LoVo (cell line): ENCODE measurements at regions not wholly inside any gene's neighbourhood (a gene's known extent, or its start where the extent isn't known, plus 50 kb on each side); places are given as distances from the start of the nearest gene placed in this dataset.

Source experiments
- DNase-seq: peaks from one replicate; pipeline ENCODE4 v3.0.0-alpha.2; 2016; ENCODE audit warnings: low spot score

GRCh38 chr2:236973343-236973980, 112.2 kb upstream of the COPS8 start:
- no peak for DNase-seq

GRCh38 chr2:236974148-236974547, 111.5 kb upstream of the COPS8 start:
- no peak for DNase-seq

- DNase-seq, result no peak
These were observed 110.9 kb upstream of the COPS8 start for GRCh38 chr2:236974752-236975151.

DNA sequence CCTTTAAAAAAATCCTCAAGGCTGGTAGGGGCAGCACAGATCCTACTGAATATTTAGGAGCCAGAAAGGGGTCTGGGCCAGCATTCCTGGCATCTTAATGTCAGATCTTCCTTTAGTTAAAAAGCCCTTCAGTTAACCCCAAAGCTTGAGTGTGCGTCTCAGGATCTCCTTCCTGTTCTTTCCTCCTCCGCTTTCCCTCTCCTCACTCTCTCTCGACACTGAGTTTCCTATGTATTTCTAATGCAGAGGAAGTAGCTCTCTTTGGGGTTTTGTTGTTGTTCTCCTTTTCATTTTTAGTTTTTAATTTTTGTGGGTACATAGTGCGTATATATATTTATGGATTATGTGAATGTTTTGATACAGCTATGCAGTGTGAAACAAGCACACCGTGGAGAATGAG, 109.9 kb upstream of the COPS8 start:
- no peak for DNase-seq

- DNase-seq, result no peak
These were observed 109.2 kb upstream of the COPS8 start for GRCh38 chr2:236976266-236977062.

DNA sequence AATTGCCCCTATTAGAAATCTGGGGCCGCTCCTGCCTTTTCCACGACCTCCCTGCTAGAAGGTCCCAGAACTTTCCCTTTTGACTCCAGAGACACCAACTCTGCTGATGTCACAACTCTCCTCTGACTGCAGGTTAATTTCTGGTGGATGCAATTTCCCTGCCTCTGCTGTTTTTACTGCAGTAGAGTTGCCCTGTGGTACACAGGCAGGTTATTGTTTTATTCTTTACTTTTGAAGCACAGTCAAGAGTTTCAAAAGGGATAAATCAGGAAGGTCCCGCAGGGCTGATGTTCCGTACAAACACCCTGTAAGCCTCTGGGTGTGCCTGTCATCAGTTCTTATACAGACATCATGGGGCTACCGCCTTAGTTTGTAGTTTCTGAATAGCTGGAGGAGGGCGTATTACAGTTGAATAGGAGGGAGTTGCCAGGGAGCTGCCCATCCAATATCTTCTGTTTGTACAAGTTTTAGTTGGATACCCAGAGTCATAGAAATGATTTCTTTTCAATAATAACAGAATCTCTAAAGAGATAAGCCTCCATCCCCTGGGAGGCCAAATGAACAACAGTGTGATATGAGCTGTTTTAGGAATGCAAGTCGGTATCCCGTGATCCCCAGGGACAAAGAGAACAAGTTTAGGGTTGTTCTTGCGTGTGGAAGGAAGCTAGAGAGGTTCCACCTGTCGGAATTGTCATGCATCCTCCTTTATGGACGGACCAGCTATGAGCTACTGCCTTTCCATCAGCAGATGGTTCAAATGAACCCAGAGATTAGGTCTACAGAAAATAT, 108.4 kb upstream of the COPS8 start:
- no peak for DNase-seq

DNA sequence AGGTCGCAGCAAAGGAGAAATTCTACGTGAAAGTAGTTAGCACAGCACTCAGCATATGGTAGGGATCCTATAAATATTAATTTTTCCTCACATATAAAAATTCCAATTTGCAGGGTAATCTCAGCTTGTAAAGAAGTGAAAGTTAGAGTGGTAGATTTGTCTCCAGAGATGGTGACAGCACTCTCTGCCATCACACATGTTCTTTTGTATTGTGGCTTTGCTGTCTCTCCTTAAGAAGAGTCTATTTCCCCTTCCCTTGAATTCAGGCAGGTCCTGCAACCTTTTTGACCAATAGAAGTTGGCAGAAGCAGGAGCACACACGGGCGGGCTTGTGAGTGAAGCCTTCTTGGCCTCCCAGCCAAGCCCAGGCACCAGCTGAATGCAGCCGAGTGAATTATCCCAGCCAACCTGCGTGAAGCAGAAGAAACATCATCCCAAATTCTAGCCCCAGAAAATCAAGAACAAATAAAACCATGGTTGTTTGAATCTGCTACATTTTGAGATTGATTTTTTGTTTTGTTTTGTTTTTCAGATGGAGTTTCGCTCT, 107.8 kb upstream of the COPS8 start:
- no peak for DNase-seq

GRCh38 chr2:236979664-236980063, 106.0 kb upstream of the COPS8 start:
- no peak for DNase-seq

DNA sequence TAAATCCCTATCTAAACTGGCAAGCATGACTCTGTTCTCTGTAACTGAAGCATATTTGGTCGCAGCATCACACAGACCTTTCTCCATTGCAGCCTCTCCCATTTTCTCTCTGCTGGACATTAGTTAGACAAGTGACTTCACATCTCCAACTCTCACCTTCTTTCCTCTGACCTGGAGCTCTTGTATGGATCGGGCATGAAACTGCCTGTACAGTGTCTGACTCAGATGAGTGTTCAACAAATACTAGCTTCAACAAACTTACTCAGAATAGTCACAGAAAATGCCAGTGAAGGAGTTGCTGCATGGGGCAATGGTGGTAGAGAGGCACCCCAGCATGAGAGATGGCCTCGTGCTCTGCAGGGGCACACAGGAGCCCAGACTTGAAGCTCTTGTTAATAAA, 104.7 kb upstream of the COPS8 start:
- DNase-seq, result no peak

GRCh38 chr2:236981701-236982485, 103.8 kb upstream of the COPS8 start:
- no peak for DNase-seq

DNA sequence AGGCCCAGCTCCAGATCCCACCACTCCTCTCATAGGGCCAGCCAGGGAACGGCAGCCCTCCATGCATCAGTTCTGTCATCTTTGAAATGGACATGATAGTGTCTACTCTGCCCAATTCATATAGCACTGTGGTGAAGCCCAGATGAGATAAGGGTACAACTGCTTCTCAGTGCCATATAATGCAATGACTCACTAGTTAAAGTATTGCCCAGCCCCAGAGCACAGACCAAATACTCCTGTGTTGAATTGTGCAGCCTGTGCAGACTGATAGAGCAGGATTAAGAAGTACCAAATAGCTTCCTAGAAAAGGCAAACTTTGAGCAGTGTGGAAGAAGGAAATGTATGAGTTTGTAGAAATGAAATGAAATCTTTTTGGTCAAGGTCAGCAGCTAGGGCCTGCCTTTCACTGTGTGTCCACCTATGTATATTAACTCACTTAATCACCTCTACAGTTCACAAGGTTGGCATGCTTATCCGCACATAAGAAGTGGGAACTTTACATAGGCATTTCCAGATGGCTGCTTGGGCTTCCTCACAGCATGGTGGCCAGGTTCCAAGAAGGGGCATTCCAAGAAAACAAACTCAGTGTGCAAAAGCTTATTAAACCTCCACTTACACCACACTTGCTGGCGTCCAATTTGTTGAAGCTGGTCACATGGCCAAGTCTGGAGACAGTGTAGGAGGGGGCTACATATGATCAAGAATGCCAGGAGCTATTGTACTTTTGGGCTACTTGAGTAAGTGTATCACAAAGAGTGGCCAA, 102.8 kb upstream of the COPS8 start:
- DNase-seq, result no peak

- no peak for DNase-seq
These were observed 101.6 kb upstream of the COPS8 start for GRCh38 chr2:236984046-236984445.

- no peak for DNase-seq
These were observed 99.8 kb upstream of the COPS8 start for GRCh38 chr2:236985761-236986339.

DNA sequence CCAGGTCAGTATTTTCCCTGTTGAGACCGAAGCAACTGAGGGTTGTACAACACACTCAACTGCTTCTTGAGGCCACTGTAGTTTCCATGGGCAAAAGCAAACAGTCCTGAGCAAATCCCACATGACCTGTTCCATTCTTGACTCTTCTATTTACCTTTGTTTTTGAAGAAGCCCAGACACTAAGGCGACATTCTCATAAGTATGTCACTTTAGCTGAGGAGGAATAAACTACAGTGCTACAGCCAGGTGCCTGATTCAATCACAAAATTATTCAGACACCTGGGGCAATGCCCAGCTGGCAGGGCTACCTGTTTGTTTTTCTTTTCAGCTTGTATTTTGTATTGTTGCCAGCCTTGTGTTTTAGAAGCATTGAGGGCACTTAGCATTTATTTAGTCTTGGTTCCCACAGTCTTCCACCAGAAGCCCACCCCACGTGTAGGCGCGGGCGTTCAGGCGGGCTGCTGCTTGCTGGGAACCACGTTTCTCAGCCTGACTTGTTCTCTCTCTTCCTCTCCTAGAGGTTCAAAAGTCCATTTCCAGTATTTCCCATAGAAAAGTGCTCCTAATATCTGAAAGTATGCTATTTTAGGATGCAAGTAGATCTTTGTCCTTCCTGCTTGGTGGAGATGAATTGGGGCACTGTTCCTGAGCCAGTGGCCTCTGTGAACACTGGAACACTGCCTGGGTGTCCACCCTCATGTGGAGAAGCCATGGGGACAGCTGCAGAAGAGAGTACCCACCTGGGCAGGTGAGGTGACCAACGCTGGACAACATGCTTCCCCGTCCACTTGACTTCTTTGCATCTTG, 99.0 kb upstream of the COPS8 start:
- DNase-seq, result no peak

DNA sequence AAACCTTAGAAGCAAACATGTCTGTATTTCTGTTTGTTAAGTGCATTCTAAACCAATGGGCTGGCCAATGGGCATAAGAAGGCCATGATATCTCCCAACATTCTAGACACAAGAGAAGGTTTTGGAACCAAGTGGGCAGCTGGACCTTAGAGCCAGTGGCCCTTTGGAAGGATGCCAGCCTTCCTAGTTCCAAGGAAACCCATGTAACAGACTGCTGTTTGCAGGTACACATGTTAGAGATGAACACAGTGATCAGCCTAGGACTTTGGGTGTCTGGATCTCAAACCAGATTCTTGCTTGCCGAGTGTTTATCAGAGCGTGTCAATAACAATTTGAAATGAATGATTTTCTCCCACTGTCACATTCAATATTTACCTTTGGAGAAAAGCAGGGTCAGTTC, 97.5 kb upstream of the COPS8 start:
- DNase-seq, result no peak

- no peak for DNase-seq
These were observed 96.7 kb upstream of the COPS8 start for GRCh38 chr2:236988690-236989624.

GRCh38 chr2:236990552-236990951, 95.1 kb upstream of the COPS8 start:
- DNase-seq, result no peak

DNA sequence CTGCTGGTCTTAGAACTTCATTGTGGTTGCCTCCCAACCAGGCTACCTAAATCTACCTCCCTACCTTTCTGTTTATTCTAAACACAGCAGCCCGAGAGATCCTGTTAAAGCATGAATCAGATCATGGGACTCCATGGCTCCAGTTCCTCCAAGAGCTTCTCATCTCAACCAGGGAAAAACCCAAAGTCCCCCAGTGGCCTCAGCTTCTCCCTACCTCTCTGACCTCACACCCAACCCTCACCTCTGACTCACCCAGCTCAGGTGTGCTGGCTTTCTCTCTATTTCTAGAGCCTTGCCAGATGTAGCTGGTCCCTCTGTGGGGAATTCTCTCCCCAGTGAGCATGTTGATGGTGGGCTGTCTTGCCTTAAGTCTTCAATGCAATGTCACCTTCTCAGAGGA, 93.8 kb upstream of the COPS8 start:
- no peak for DNase-seq

GRCh38 chr2:236993286-236993685, 92.4 kb upstream of the COPS8 start:
- no peak for DNase-seq
